HepG2 (cell line): ENCODE measurements at regions not wholly inside any gene's neighbourhood (a gene's known extent, or its start where the extent isn't known, plus 50 kb on each side); places are given as distances from the start of the nearest gene placed in this dataset.

Experiments used
- FOXC1 ChIP-seq: sonication (generic); formaldehyde crosslinking; IDR thresholded peaks from 2 replicates; pipeline ENCODE4 v1.8.0; 2022; ENCODE audit warnings: mild to moderate bottlenecking, missing genetic modification reagents, borderline replicate concordance
- KAT2B ChIP-seq: fragments of 150-350 bp; IDR thresholded peaks from 2 replicates; pipeline ENCODE4 v1.6.1; 2014; ENCODE audit warnings: low read depth, low read length, borderline replicate concordance
- MXD4 ChIP-seq: IDR thresholded peaks from 2 replicates; pipeline ENCODE4 v1.6.1; 2016; ENCODE audit warnings: mild to moderate bottlenecking, missing biosample characterization, missing genetic modification reagents
- PCBP1 ChIP-seq: fragments of 200-400 bp; formaldehyde crosslinking; IDR thresholded peaks from 2 replicates; pipeline ENCODE4 v1.6.1; 2017; ENCODE audit warnings: mild to moderate bottlenecking, low read depth, low read length, borderline replicate concordance
- SETDB1 ChIP-seq: sonication (generic); formaldehyde crosslinking; IDR thresholded peaks from 2 replicates; pipeline ENCODE4 v1.5.1; 2020; ENCODE audit warnings: missing genetic modification reagents, mild to moderate bottlenecking, borderline replicate concordance
- TSC22D2 ChIP-seq: sonication (generic); formaldehyde crosslinking; IDR thresholded peaks from 2 replicates; pipeline ENCODE4 v1.5.1; 2020; ENCODE audit warnings: missing genetic modification reagents, mild to moderate bottlenecking, borderline replicate concordance
- ZKSCAN1 ChIP-seq: fragments of 150-350 bp; IDR thresholded peaks from 2 replicates; pipeline ENCODE4 v1.6.1; 2014; ENCODE audit warnings: low read length
- ZNF235 ChIP-seq: sonication (generic); formaldehyde crosslinking; IDR thresholded peaks from 2 replicates; pipeline ENCODE4 v1.8.1; 2023; ENCODE audit warnings: mild to moderate bottlenecking, missing genetic modification reagents, borderline replicate concordance
- ZNF281 ChIP-seq: sonication (generic); formaldehyde crosslinking; IDR thresholded peaks from 2 replicates; pipeline ENCODE4 v1.4.0; 2020; ENCODE audit warnings: missing genetic modification reagents, borderline replicate concordance
- ZNF841 ChIP-seq: sonication (generic); formaldehyde crosslinking; IDR thresholded peaks from 2 replicates; pipeline ENCODE4 v1.8.1; 2023; ENCODE audit warnings: missing genetic modification reagents, borderline replicate concordance
- ZSCAN20 ChIP-seq: sonication (generic); formaldehyde crosslinking; IDR thresholded peaks from 2 replicates; pipeline ENCODE4 v1.4.0; 2020; ENCODE audit warnings: missing genetic modification reagents, mild to moderate bottlenecking, borderline replicate concordance
- TF ChIP-seq, protein P1 (sequence below): sonication (generic); formaldehyde crosslinking; IDR thresholded peaks from 2 replicates; pipeline ENCODE4 v1.5.0; 2020; ENCODE audit warnings: mild to moderate bottlenecking, low read depth, missing genetic modification reagents, borderline replicate concordance
- TF ChIP-seq, protein P2 (sequence below): sonication (generic); formaldehyde crosslinking; IDR thresholded peaks from 2 replicates; pipeline ENCODE4 v1.5.0; 2020; ENCODE audit warnings: mild to moderate bottlenecking, missing genetic modification reagents
- TF ChIP-seq, protein P3 (sequence below): IDR thresholded peaks from 2 replicates; pipeline ENCODE4 v1.6.1; 2018; ENCODE audit warnings: missing genetic modification reagents
- TF ChIP-seq, protein P4 (sequence below): sonication (generic); formaldehyde crosslinking; IDR thresholded peaks from 2 replicates; pipeline ENCODE4 v1.5.1; 2020; ENCODE audit warnings: missing genetic modification reagents, mild to moderate bottlenecking, borderline replicate concordance
- TF ChIP-seq, protein P5 (sequence below), 2 experiments: sonication (generic) in 1 of 2; formaldehyde crosslinking in 1 of 2; IDR thresholded peaks; 2 replicates each; pipeline versions ENCODE4 v1.4.0 to v1.6.1; 2016 to 2020; ENCODE audit warnings: borderline replicate concordance in 1 of 2, low read depth in 1 of 2, mild to moderate bottlenecking in 1 of 2, missing genetic modification reagents in 1 of 2

- TF ChIP-seq, protein P1, sequence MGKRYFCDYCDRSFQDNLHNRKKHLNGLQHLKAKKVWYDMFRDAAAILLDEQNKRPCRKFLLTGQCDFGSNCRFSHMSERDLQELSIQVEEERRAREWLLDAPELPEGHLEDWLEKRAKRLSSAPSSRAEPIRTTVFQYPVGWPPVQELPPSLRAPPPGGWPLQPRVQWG (CRISPR knock-in tag), result no peak
- TF ChIP-seq FOXC1 (CRISPR knock-in tag) (no peak), ZKSCAN1 (no peak; the same call in 1 of the 2 replicates), ZNF281 (CRISPR knock-in tag) (peak; percentile 70; the same call in 1 of the 2 replicates), ZNF841 (CRISPR knock-in tag) (no peak), KAT2B (no peak), MXD4 (CRISPR knock-in tag) (no peak), TSC22D2 (CRISPR knock-in tag) (no peak), ZSCAN20 (no peak), PCBP1 (no peak), SETDB1 (no peak), ZNF235 (CRISPR knock-in tag) (no peak)
- TF ChIP-seq, protein P2, sequence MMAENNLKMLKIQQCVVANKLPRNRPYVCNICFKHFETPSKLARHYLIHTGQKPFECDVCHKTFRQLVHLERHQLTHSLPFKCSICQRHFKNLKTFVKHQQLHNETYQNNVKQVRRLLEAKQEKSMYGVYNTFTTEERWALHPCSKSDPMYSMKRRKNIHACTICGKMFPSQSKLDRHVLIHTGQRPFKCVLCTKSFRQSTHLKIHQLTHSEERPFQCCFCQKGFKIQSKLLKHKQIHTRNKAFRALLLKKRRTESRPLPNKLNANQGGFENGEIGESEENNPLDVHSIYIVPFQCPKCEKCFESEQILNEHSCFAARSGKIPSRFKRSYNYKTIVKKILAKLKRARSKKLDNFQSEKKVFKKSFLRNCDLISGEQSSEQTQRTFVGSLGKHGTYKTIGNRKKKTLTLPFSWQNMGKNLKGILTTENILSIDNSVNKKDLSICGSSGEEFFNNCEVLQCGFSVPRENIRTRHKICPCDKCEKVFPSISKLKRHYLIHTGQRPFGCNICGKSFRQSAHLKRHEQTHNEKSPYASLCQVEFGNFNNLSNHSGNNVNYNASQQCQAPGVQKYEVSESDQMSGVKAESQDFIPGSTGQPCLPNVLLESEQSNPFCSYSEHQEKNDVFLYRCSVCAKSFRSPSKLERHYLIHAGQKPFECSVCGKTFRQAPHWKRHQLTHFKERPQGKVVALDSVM, result no peak
- TF ChIP-seq, protein P3, sequence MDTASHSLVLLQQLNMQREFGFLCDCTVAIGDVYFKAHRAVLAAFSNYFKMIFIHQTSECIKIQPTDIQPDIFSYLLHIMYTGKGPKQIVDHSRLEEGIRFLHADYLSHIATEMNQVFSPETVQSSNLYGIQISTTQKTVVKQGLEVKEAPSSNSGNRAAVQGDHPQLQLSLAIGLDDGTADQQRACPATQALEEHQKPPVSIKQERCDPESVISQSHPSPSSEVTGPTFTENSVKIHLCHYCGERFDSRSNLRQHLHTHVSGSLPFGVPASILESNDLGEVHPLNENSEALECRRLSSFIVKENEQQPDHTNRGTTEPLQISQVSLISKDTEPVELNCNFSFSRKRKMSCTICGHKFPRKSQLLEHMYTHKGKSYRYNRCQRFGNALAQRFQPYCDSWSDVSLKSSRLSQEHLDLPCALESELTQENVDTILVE, result peak; percentile 57; the same call in 1 of the 2 replicates
- TF ChIP-seq, protein P4, sequence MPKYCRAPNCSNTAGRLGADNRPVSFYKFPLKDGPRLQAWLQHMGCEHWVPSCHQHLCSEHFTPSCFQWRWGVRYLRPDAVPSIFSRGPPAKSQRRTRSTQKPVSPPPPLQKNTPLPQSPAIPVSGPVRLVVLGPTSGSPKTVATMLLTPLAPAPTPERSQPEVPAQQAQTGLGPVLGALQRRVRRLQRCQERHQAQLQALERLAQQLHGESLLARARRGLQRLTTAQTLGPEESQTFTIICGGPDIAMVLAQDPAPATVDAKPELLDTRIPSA (CRISPR knock-in tag), result no peak
- TF ChIP-seq, protein P5, sequence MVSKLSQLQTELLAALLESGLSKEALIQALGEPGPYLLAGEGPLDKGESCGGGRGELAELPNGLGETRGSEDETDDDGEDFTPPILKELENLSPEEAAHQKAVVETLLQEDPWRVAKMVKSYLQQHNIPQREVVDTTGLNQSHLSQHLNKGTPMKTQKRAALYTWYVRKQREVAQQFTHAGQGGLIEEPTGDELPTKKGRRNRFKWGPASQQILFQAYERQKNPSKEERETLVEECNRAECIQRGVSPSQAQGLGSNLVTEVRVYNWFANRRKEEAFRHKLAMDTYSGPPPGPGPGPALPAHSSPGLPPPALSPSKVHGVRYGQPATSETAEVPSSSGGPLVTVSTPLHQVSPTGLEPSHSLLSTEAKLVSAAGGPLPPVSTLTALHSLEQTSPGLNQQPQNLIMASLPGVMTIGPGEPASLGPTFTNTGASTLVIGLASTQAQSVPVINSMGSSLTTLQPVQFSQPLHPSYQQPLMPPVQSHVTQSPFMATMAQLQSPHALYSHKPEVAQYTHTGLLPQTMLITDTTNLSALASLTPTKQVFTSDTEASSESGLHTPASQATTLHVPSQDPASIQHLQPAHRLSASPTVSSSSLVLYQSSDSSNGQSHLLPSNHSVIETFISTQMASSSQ (IDR thresholded peaks at IDR 0.05; ENCODE audit: low read depth), result peak; percentile 66; the same call in 1 of the 2 replicates
- TF ChIP-seq, protein P5 (CRISPR knock-in tag; IDR thresholded peaks at IDR 0.05; ENCODE audit: borderline replicate concordance), result peak; percentile 89
These were observed 301.7 kb upstream of the IRX5 start (continued) for GRCh38 chr16:54628796-54629625.
